ENCODE measurements at regions not wholly inside any gene's neighbourhood (a gene's known extent, or its start where the extent isn't known, plus 50 kb on each side); places are given as distances from the start of the nearest gene placed in this dataset.

- Histone ChIP-seq H3K4me3 (no peak overlapping the region), H2AFZ (peak overlapping the region; percentile 72; the same call in 1 of the 2 replicates), H3K79me2 (replicated peaks; ENCODE audit: insufficient read depth) (no peaks in the 10 kb centered on the region), H3K9me2 (ENCODE audit: insufficient read depth) (no peaks in the 10 kb centered on the region), H3K27me3 (ENCODE audit: insufficient read depth) (no peaks in the 10 kb centered on the region), H3K4me2 (no peak overlapping the region), H3F3A (replicated peaks; ENCODE audit: low read depth) (no peaks in the 10 kb centered on the region), H3K36me3 (ENCODE audit: insufficient read depth) (no peaks in the 10 kb centered on the region), H3K4me1 (ENCODE audit: insufficient read depth) (peaks cover 9% of the 10 kb centered on the region), H4K20me1 (replicated peaks; ENCODE audit: insufficient read depth) (no peaks in the 10 kb centered on the region), H3K27ac (ENCODE audit: low read depth) (no peak overlapping the region)
- no peak overlapping the region for H3K27ac Mint-ChIP-seq
- ATAC-seq (peak; percentile 64), DNase-seq (ENCODE audit: low spot score) (peak; percentile 36)
- peaks cover 2% of the 10 kb centered on the region for H3K27me3 Mint-ChIP-seq (ENCODE audit: insufficient read depth, low read depth, poor library complexity)
- H3K9me3 Mint-ChIP-seq: no peaks in the 10 kb centered on the region
- H3K4me1 Mint-ChIP-seq: peaks cover 13% of the 10 kb centered on the region; the same call in 2 of the 3 replicates
- no peaks in the 10 kb centered on the region for H3K36me3 Mint-ChIP-seq (ENCODE audit: low read depth)
- no peak for TF ChIP-seq EZH2phosphoT487 (IDR thresholded peaks at IDR 0.05; ENCODE audit: unreplicated experiment)
- no peak for TF ChIP-seq STAT1 (IDR thresholded peaks at IDR 0.05; ENCODE audit: unreplicated experiment)
- no peak for TF ChIP-seq CREB1 (CRISPR knock-in tag; IDR thresholded peaks at IDR 0.05; ENCODE audit: low read depth)
- TF ChIP-seq EZH2 (IDR thresholded peaks at IDR 0.05; ENCODE audit: low read depth, unreplicated experiment): no peak
- TF ChIP-seq NANOG (IDR thresholded peaks at IDR 0.05; ENCODE audit: borderline replicate concordance): no peak
- TF ChIP-seq ETS1 (IDR thresholded peaks at IDR 0.05): no peak
- TF ChIP-seq ZNF331 (CRISPR knock-in tag; IDR thresholded peaks at IDR 0.05; ENCODE audit: low read depth): no peak
- TF ChIP-seq ZNF462 (CRISPR knock-in tag; IDR thresholded peaks at IDR 0.05): no peak
- no peak for TF ChIP-seq CTCF (conservative IDR thresholded peaks at IDR 0.05; ENCODE audit: low read depth in 2 of 2)
- H3K4me3 Mint-ChIP-seq: no peak overlapping the region
Measured at GRCh38 chr3:159458010-159458409, 530.6 kb upstream of the IL12A start.
